NB4 (cell line): ENCODE measurements at regions not wholly inside any gene's neighbourhood (a gene's known extent, or its start where the extent isn't known, plus 50 kb on each side); places are given as distances from the start of the nearest gene placed in this dataset.

ENCODE experiments used
- DNase-seq: peaks from one replicate; pipeline ENCODE4 v3.0.0; 2010; ENCODE audit warnings: low read depth
- H3K4me3 ChIP-seq: one replicate; pipeline ENCODE4 v1.5.1; 2011; ENCODE audit warnings: mild to moderate bottlenecking, low read depth, low read length, moderate library complexity
- MYC ChIP-seq: IDR thresholded peaks from 2 replicates; pipeline ENCODE4 v1.6.1; 2011; ENCODE audit warnings: low read depth, low read length
- POLR2A ChIP-seq: IDR thresholded peaks from 2 replicates; pipeline ENCODE4 v1.6.1; 2011; ENCODE audit warnings: mild to moderate bottlenecking; ENCODE audit not compliant: insufficient read length; ENCODE audit errors: extremely low read depth
- TF ChIP-seq, protein P1 (sequence below): IDR thresholded peaks from one replicate; pipeline ENCODE4 v1.5.1; 2012; ENCODE audit warnings: low read depth, low read length
- TF ChIP-seq, protein P2 (sequence below): IDR thresholded peaks from 2 replicates; pipeline ENCODE4 v1.6.1; 2011; ENCODE audit warnings: low read depth, low read length

- TF ChIP-seq MYC (no peak), POLR2A (no peak)
- TF ChIP-seq, protein P1, sequence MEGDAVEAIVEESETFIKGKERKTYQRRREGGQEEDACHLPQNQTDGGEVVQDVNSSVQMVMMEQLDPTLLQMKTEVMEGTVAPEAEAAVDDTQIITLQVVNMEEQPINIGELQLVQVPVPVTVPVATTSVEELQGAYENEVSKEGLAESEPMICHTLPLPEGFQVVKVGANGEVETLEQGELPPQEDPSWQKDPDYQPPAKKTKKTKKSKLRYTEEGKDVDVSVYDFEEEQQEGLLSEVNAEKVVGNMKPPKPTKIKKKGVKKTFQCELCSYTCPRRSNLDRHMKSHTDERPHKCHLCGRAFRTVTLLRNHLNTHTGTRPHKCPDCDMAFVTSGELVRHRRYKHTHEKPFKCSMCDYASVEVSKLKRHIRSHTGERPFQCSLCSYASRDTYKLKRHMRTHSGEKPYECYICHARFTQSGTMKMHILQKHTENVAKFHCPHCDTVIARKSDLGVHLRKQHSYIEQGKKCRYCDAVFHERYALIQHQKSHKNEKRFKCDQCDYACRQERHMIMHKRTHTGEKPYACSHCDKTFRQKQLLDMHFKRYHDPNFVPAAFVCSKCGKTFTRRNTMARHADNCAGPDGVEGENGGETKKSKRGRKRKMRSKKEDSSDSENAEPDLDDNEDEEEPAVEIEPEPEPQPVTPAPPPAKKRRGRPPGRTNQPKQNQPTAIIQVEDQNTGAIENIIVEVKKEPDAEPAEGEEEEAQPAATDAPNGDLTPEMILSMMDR: no peak
- TF ChIP-seq, protein P2, sequence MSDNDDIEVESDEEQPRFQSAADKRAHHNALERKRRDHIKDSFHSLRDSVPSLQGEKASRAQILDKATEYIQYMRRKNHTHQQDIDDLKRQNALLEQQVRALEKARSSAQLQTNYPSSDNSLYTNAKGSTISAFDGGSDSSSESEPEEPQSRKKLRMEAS: no peak
- H3K4me3 ChIP-seq: no peak overlapping the region
- DNase-seq: no peak
Measured at GRCh38 chr3:189119950-189120349, 51.8 kb upstream of the TPRG1 start.

- H3K4me3 ChIP-seq: no peak overlapping the region
- DNase-seq: no peak
- TF ChIP-seq, protein P2: no peak
- TF ChIP-seq POLR2A (no peak), MYC (no peak)
- TF ChIP-seq, protein P1: no peak
Measured at GRCh38 chr3:189121092-189121491, 50.7 kb upstream of the TPRG1 start.
